SK-N-SH (cell line): ENCODE measurements at regions not wholly inside any gene's neighbourhood (a gene's known extent, or its start where the extent isn't known, plus 50 kb on each side); places are given as distances from the start of the nearest gene placed in this dataset.

Experiments
- CTCF ChIA-PET: fragments of 300-600, 350-600 bp; formaldehyde crosslinking; extraction: SDS; loops from one replicate; lab custom pipeline; 2021; lab: Yijun Ruan, JAX
- POLR2A ChIA-PET: fragments of 350-600 bp; sonication (Branson Sonifier 250); formaldehyde crosslinking; extraction: SDS; loops from one replicate; lab custom pipeline; 2020; ENCODE audit warnings: antibody characterized with exemption, inconsistent platforms; lab: Yijun Ruan, JAX
- DNase-seq: peaks from one replicate; pipeline ENCODE4 v3.0.0; 2012
- H2AFZ ChIP-seq: fragments of 200-600 bp; sonication (generic); 2 replicates; pipeline ENCODE4 v1.8.1; 2016; ENCODE audit warnings: antibody characterized with exemption, mild to moderate bottlenecking, low read depth
- H3F3A ChIP-seq: fragments of 200-600 bp; sonication (generic); replicated peaks from 2 replicates; pipeline ENCODE3; 2016; ENCODE audit warnings: antibody characterized with exemption, mild to moderate bottlenecking; ENCODE audit not compliant: insufficient read depth
- H3K27ac ChIP-seq, 2 experiments: fragments of 200-500 bp in 1 of 2; fragments of 200-600 bp in 1 of 2; sonication (Bioruptor generic) in 1 of 2; sonication (generic), shearing (Covaris generic) in 1 of 2; 2 replicates each; pipeline versions ENCODE4 v1.5.1 to v1.6.1; 2014 to 2016; ENCODE audit warnings: low read depth in 2 of 2, inconsistent platforms in 1 of 2, low read length in 1 of 2, mild to moderate bottlenecking in 1 of 2, mixed read lengths in 1 of 2
- H3K27me3 ChIP-seq: fragments of 200-600 bp; sonication (generic), shearing (Covaris generic); 2 replicates; pipeline ENCODE4 v1.6.1; 2016; ENCODE audit warnings: mixed run types; ENCODE audit not compliant: insufficient read depth
- H3K36me3 ChIP-seq, 2 experiments: fragments of 200-500 bp in 1 of 2; fragments of 200-600 bp in 1 of 2; sonication (Bioruptor generic) in 1 of 2; sonication (generic) in 1 of 2; replicated peaks in 1 of 2; 2 replicates each; pipeline versions ENCODE3 to v1.5.1; 2014 to 2016; ENCODE audit warnings: low read length in 1 of 2, mild to moderate bottlenecking in 1 of 2; ENCODE audit not compliant: insufficient read depth in 2 of 2, control insufficient read depth in 1 of 2
- H3K4me1 ChIP-seq, 2 experiments: fragments of 200-500 bp in 1 of 2; fragments of 200-600 bp in 1 of 2; sonication (Bioruptor generic) in 1 of 2; sonication (generic), shearing (Covaris generic) in 1 of 2; 2 replicates each; pipeline versions ENCODE4 v1.5.1 to v1.6.1; 2014 to 2016; ENCODE audit warnings: low read depth in 1 of 2, low read length in 1 of 2, mixed run types in 1 of 2; ENCODE audit not compliant: insufficient read depth in 2 of 2, control insufficient read depth in 1 of 2
- H3K4me2 ChIP-seq: fragments of 200-600 bp; sonication (generic), shearing (Covaris generic); 2 replicates; pipeline ENCODE4 v1.6.1; 2017; ENCODE audit warnings: mixed run types
- H3K4me3 ChIP-seq, 2 experiments: fragments of 200-500 bp in 1 of 2; fragments of 200-600 bp in 1 of 2; sonication (Bioruptor generic) in 1 of 2; sonication (generic), shearing (Covaris generic) in 1 of 2; 2 replicates each; pipeline versions ENCODE4 v1.5.1 to v1.8.1; 2014 to 2016; ENCODE audit warnings: low read depth in 2 of 2, inconsistent platforms in 1 of 2, low read length in 1 of 2, mild to moderate bottlenecking in 1 of 2, mixed read lengths in 1 of 2, moderate library complexity in 1 of 2
- H3K79me2 ChIP-seq: fragments of 200-600 bp; sonication (generic); 2 replicates; pipeline ENCODE4 v1.8.1; 2017; ENCODE audit warnings: mild to moderate bottlenecking; ENCODE audit not compliant: insufficient read depth
- H3K9ac ChIP-seq: fragments of 200-600 bp; sonication (generic); 2 replicates; pipeline ENCODE4 v1.6.1; 2017; ENCODE audit warnings: mixed run types
- H3K9me2 ChIP-seq: fragments of 200-600 bp; sonication (generic); 2 replicates; pipeline ENCODE4 v1.6.1; 2017; ENCODE audit warnings: mixed run types
- H3K9me3 ChIP-seq: fragments of 200-600 bp; sonication (generic); 2 replicates; pipeline ENCODE4 v1.6.1; 2017; ENCODE audit warnings: mixed run types, mild to moderate bottlenecking, moderate library complexity
- H4K20me1 ChIP-seq: fragments of 200-600 bp; sonication (generic); 2 replicates; pipeline ENCODE4 v1.6.1; 2017; ENCODE audit warnings: mild to moderate bottlenecking, mixed run types; ENCODE audit not compliant: insufficient read depth
- CHD2 ChIP-seq: fragments of 150-350 bp; IDR thresholded peaks from 2 replicates; pipeline ENCODE4 v1.6.1; 2018; ENCODE audit warnings: low read length; ENCODE audit not compliant: partially characterized antibody
- IRF3 ChIP-seq: fragments of 150-350 bp; IDR thresholded peaks from 2 replicates; pipeline ENCODE4 v1.6.1; 2016; ENCODE audit warnings: mild to moderate bottlenecking, low read depth, low read length
- JUND ChIP-seq: IDR thresholded peaks from 2 replicates; pipeline ENCODE4 v1.4.0; 2012
- MEF2A ChIP-seq: IDR thresholded peaks from 2 replicates; pipeline ENCODE4 v1.4.0; 2012; ENCODE audit warnings: low read depth, borderline replicate concordance
- NRF1 ChIP-seq: IDR thresholded peaks from 2 replicates; pipeline ENCODE4 v1.6.1; 2012; ENCODE audit warnings: low read depth, mild to moderate bottlenecking, low read length
- RXRA ChIP-seq: IDR thresholded peaks from 2 replicates; pipeline ENCODE4 v1.4.0; 2012; ENCODE audit warnings: low read depth, mild to moderate bottlenecking, borderline replicate concordance
- YY1 ChIP-seq: IDR thresholded peaks from 2 replicates; pipeline ENCODE4 v1.4.0; 2012; ENCODE audit warnings: low read depth, mild to moderate bottlenecking
- WGBS: methylation state at CpG from one replicate; pipeline ENCODE4 v1.1.6; 2017; ENCODE audit warnings: low lambda C conversion rate; 5-methylcytosine and 5-hydroxymethylcytosine counted together
- TF ChIP-seq, protein P1 (sequence below): IDR thresholded peaks from 2 replicates; pipeline ENCODE4 v1.4.0; 2012; ENCODE audit warnings: low read depth, borderline replicate concordance
- TF ChIP-seq, protein P2 (sequence below): IDR thresholded peaks from 2 replicates; pipeline ENCODE4 v1.6.1; 2012; ENCODE audit warnings: mild to moderate bottlenecking, low read depth, low read length, moderate library complexity

GRCh38 chr1:195550071-195550862 lies 1058.0 kb downstream of the KCNT2 start (continued):
- TF ChIP-seq IRF3, result no peak
- no peak for TF ChIP-seq YY1

DNA sequence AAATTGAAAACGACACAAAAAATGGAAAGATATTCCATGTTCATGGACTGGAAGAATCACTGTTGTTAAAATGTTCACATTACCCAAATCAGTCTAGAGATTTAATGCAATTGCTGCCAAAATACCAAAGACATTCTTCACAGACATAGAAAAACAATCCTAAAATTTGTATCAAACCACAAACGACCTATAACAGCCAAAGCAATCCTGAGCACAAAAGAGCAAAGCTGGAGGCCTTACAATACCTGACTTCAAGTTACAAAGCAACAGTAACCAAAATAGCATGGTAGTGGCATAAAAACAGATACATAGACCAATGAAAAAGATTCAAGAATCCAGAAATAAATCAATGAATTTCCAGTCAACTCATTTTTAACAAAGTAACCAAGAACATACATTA lies 1077.3 kb downstream of the KCNT2 start:
- H3K79me2 ChIP-seq, result no peaks in the 10 kb centered on the region
- no peaks in the 10 kb centered on the region for H3F3A ChIP-seq
- TF ChIP-seq CHD2 (no peak), RXRA (no peak), MEF2A (no peak), NRF1 (no peak), JUND (no peak)
- TF ChIP-seq, protein P1, sequence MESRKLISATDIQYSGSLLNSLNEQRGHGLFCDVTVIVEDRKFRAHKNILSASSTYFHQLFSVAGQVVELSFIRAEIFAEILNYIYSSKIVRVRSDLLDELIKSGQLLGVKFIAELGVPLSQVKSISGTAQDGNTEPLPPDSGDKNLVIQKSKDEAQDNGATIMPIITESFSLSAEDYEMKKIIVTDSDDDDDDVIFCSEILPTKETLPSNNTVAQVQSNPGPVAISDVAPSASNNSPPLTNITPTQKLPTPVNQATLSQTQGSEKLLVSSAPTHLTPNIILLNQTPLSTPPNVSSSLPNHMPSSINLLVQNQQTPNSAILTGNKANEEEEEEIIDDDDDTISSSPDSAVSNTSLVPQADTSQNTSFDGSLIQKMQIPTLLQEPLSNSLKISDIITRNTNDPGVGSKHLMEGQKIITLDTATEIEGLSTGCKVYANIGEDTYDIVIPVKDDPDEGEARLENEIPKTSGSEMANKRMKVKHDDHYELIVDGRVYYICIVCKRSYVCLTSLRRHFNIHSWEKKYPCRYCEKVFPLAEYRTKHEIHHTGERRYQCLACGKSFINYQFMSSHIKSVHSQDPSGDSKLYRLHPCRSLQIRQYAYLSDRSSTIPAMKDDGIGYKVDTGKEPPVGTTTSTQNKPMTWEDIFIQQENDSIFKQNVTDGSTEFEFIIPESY, result no peak
- TF ChIP-seq, protein P2, sequence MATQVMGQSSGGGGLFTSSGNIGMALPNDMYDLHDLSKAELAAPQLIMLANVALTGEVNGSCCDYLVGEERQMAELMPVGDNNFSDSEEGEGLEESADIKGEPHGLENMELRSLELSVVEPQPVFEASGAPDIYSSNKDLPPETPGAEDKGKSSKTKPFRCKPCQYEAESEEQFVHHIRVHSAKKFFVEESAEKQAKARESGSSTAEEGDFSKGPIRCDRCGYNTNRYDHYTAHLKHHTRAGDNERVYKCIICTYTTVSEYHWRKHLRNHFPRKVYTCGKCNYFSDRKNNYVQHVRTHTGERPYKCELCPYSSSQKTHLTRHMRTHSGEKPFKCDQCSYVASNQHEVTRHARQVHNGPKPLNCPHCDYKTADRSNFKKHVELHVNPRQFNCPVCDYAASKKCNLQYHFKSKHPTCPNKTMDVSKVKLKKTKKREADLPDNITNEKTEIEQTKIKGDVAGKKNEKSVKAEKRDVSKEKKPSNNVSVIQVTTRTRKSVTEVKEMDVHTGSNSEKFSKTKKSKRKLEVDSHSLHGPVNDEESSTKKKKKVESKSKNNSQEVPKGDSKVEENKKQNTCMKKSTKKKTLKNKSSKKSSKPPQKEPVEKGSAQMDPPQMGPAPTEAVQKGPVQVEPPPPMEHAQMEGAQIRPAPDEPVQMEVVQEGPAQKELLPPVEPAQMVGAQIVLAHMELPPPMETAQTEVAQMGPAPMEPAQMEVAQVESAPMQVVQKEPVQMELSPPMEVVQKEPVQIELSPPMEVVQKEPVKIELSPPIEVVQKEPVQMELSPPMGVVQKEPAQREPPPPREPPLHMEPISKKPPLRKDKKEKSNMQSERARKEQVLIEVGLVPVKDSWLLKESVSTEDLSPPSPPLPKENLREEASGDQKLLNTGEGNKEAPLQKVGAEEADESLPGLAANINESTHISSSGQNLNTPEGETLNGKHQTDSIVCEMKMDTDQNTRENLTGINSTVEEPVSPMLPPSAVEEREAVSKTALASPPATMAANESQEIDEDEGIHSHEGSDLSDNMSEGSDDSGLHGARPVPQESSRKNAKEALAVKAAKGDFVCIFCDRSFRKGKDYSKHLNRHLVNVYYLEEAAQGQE, result no peak
- H4K20me1 ChIP-seq, result no peaks in the 10 kb centered on the region
- no peak overlapping the region for H3K27ac ChIP-seq
- no peaks in the 10 kb centered on the region for H3K9me3 ChIP-seq
- DNase-seq, result no peak
- ChIA-PET CTCF (no interaction called here), POLR2A (no interaction called here)
- no peak overlapping the region for H3K4me2 ChIP-seq
- no peak overlapping the region for H3K4me3 ChIP-seq
- H3K27me3 ChIP-seq, result no peaks in the 10 kb centered on the region
- 7% methylated on average over 2 of the region's 2 CpGs for WGBS
- no peak overlapping the region for H3K9ac ChIP-seq
- no peaks in the 10 kb centered on the region for H3K9me2 ChIP-seq
- no peaks in the 10 kb centered on the region for H3K36me3 ChIP-seq
- no peaks in the 10 kb centered on the region for H3K4me1 ChIP-seq
- no peak overlapping the region for H2AFZ ChIP-seq
